WTC11 (cell line): ENCODE measurements at regions not wholly inside any gene's neighbourhood (a gene's known extent, or its start where the extent isn't known, plus 50 kb on each side); places are given as distances from the start of the nearest gene placed in this dataset.
"Not testable (repeated sequence)": the region's sequence is repeated elsewhere in the genome, so short reads cannot be mapped to it uniquely, and the experiment has no call there.

Experiments
- ATAC-seq: fragments of 200-7000 bp; cut with Tn5 transposase; 2 replicates; pipeline ENCODE4 v1.10.0; 2021; ENCODE audit warnings: mild to moderate bottlenecking, moderate library complexity
- CTCF ChIA-PET: fragments of 300-600 bp; sonication (Branson Sonifier 250); formaldehyde crosslinking; loops from one replicate; lab custom pipeline; 2021; ENCODE audit warnings: antibody characterized with exemption; lab: Charles Lee
- POLR2A ChIA-PET: fragments of 350-600 bp; sonication (Branson Sonifier 250); formaldehyde crosslinking; loops from one replicate; lab custom pipeline; 2021; ENCODE audit warnings: antibody characterized with exemption; lab: Charles Lee
- DNase-seq: peaks from one replicate; pipeline ENCODE4 v3.0.0; 2021; ENCODE audit warnings: low spot score
- H3K27ac Mint-ChIP-seq: 2 replicates; pipeline ENCODE4 v1.8.0; 2021; ENCODE audit warnings: mixed read lengths
- H3K27me3 Mint-ChIP-seq: 2 replicates; pipeline ENCODE4 v1.8.0; 2021; ENCODE audit warnings: low read depth, mild to moderate bottlenecking, moderate library complexity, mixed read lengths
- H3K36me3 Mint-ChIP-seq: 2 replicates; pipeline ENCODE4 v1.8.0; 2021; ENCODE audit warnings: mixed read lengths
- H3K4me1 Mint-ChIP-seq: 2 replicates; pipeline ENCODE4 v1.8.0; 2022; ENCODE audit warnings: mixed read lengths
- H3K4me3 Mint-ChIP-seq: 2 replicates; pipeline ENCODE4 v1.8.0; 2021; ENCODE audit warnings: mild to moderate bottlenecking, moderate library complexity, mixed read lengths
- H3K9me3 Mint-ChIP-seq: 2 replicates; pipeline ENCODE4 v1.8.0; 2021; ENCODE audit warnings: mixed read lengths

DNA sequence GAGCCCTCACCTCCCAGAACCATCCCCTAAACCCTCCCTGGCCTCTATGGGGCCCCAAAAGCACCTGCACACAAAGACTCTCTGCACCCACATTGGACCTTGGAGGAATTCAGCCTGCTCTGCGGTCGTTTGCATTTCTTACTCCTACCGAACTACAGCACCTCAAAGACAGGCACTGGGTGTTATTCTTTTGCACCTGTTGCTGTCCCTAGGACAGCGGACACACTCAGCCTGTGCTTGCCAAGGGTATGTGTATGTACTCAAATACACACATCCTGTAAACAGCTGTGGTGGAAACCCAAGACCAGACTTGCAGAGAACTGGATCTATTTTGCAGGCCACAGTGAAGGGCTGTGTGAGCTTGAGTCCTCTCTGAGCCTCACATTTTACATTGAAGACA is 54.2 kb upstream of the LGALS9B start:
- H3K4me3 Mint-ChIP-seq, DNase-seq, H3K9me3 Mint-ChIP-seq, POLR2A ChIA-PET, H3K36me3 Mint-ChIP-seq, H3K27me3 Mint-ChIP-seq, CTCF ChIA-PET, H3K4me1 Mint-ChIP-seq, ATAC-seq, H3K27ac Mint-ChIP-seq: not testable (repeated sequence)

- DNase-seq, ATAC-seq, H3K9me3 Mint-ChIP-seq, CTCF ChIA-PET, H3K27ac Mint-ChIP-seq, POLR2A ChIA-PET, H3K27me3 Mint-ChIP-seq, H3K4me3 Mint-ChIP-seq, H3K4me1 Mint-ChIP-seq, H3K36me3 Mint-ChIP-seq: not testable (repeated sequence)
Measured at GRCh38 chr17:20518462-20518861, 51.1 kb upstream of the LGALS9B start.

DNA sequence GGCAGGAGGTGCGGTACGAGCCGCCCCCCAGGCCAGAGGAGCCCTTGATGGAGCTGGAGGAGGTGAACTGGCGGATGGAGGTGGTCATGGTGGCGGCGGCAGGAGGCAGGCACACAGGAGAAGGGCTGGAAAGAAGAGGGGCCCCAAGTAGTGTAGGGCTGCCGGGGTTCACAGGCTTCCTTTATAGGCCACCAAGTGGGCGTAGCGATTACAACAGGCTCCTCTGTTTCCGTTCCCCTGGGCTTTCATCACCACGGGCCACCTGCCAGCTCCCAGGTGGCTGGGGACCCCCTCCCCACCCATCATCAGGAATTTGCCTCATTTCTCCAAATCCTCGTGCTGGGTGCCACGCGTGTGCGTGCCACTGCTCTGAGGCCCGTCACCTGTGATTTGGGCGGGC is 50.1 kb upstream of the LGALS9B start:
- POLR2A ChIA-PET, H3K36me3 Mint-ChIP-seq, H3K4me3 Mint-ChIP-seq: not testable (repeated sequence)

More for the DNA sequence above, 50.1 kb upstream of the LGALS9B start:
- H3K4me1 Mint-ChIP-seq, CTCF ChIA-PET, H3K27ac Mint-ChIP-seq, H3K27me3 Mint-ChIP-seq, H3K9me3 Mint-ChIP-seq: not testable (repeated sequence)
- ATAC-seq (peak; percentile 81), DNase-seq (peak; percentile 26)
